ENCODE measurements at regions not wholly inside any gene's neighbourhood (a gene's known extent, or its start where the extent isn't known, plus 50 kb on each side); places are given as distances from the start of the nearest gene placed in this dataset.
"Not testable (repeated sequence)": the region's sequence is repeated elsewhere in the genome, so short reads cannot be mapped to it uniquely, and the experiment has no call there.

DNA sequence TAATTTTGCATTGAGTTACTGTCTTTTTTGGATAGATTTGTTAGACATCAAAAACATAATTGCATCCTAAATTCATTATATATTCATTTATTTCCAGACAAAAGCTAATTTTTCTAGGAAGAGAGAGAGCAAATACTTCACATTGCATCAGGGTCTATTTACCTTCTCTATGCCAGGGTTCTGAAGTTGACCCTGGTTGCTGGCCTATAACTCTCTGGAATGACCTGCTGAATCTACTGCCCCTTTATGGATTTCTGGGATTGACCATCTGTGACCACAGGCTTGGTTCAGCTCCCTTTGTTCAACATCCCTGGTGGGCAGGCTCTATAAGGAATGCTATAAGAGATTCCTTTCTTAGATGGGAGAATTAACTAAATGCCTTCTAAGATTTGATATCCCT, 414.8 kb upstream of the STXBP6 start:
- no peak overlapping the region for H3K27ac ChIP-seq (ENCODE audit: low read depth, low read length)
- no peak overlapping the region for H3K27ac Mint-ChIP-seq
- intact Hi-C loops (cut with micrococcal nuclease) = no loop called here
- no peaks in the 10 kb centered on the region for H3K27me3 ChIP-seq (ENCODE audit: control insufficient read depth in 2 of 2, insufficient read depth in 2 of 2, low read length in 2 of 2)
- no peaks in the 10 kb centered on the region for H3K36me3 Mint-ChIP-seq
- no peaks in the 10 kb centered on the region for H3K36me3 ChIP-seq (ENCODE audit: control insufficient read depth in 2 of 3, insufficient read depth in 3 of 3, low read length in 3 of 3)
- no peak overlapping the region for H3K4me3 Mint-ChIP-seq
- ATAC-seq = no peak
- H3K4me3 ChIP-seq (ENCODE audit: low read length) = no peak overlapping the region
- no peaks in the 10 kb centered on the region for H3K4me1 Mint-ChIP-seq
- ChIA-PET CTCF (no interaction called here), POLR2A (no interaction called here)
- no peaks in the 10 kb centered on the region for H3K27me3 Mint-ChIP-seq
- no peaks in the 10 kb centered on the region for H3K4me1 ChIP-seq (ENCODE audit: control insufficient read depth in 2 of 2, insufficient read depth in 2 of 2, low read length in 2 of 2)
- H3K9me3 ChIP-seq (ENCODE audit: control insufficient read depth in 2 of 3, low read length in 3 of 3) = no peaks in the 10 kb centered on the region
- no peak for DNase-seq
- H3K9me3 Mint-ChIP-seq = peaks cover 0 to 9% (median 0%) of the 10 kb centered on the region in 11 donors

DNA sequence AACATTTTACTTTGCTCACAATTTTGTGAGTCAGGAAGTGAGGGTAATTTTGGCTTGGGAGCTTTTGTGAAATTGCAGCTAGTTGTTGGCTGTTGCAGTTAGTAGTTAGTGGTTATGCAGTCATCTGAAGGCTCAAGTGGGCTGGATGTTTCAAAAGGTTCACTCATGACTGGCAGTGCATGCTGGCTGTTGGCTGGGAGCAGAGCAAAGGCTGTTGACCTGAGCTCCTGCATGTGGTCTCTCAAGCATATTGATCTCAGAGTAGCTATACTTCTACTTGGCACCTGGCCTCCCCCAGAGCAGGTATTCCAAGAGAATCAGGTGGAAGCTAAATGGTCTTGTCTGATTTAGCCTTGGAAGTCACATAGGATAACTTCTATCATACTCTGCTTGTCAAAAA, 414.1 kb upstream of the STXBP6 start:
- Histone ChIP-seq H3K36me3 (ENCODE audit: control insufficient read depth in 2 of 3, insufficient read depth in 3 of 3, low read length in 3 of 3) (no peaks in the 10 kb centered on the region), H3K27me3 (ENCODE audit: control insufficient read depth in 2 of 2, insufficient read depth in 2 of 2, low read length in 2 of 2) (no peaks in the 10 kb centered on the region), H3K9me3 (ENCODE audit: control insufficient read depth in 2 of 3, low read length in 3 of 3) (no peaks in the 10 kb centered on the region), H3K4me3 (ENCODE audit: low read length) (no peak overlapping the region), H3K27ac (ENCODE audit: low read depth, low read length) (no peak overlapping the region), H3K4me1 (ENCODE audit: control insufficient read depth in 2 of 2, insufficient read depth in 2 of 2, low read length in 2 of 2) (no peaks in the 10 kb centered on the region)
- DNase-seq (no peak), ATAC-seq (no peak)
- CTCF ChIA-PET = no interaction called here
- H3K4me1 Mint-ChIP-seq = no peaks in the 10 kb centered on the region
- no peak overlapping the region for H3K4me3 Mint-ChIP-seq
- H3K36me3 Mint-ChIP-seq = no peaks in the 10 kb centered on the region
- no peak overlapping the region for H3K27ac Mint-ChIP-seq
- POLR2A ChIA-PET = no interaction called here
- H3K9me3 Mint-ChIP-seq = peaks cover 0 to 9% (median 0%) of the 10 kb centered on the region in 11 donors
- intact Hi-C loops (cut with micrococcal nuclease) = no loop called here
- H3K27me3 Mint-ChIP-seq = no peaks in the 10 kb centered on the region

- CTCF ChIA-PET = no interaction called here
- Mint-ChIP-seq H3K4me3 (no peak overlapping the region), H3K9me3 (peaks cover 0 to 9% (median 0%) of the 10 kb centered on the region in 11 donors), H3K27ac (no peak overlapping the region), H3K27me3 (no peaks in the 10 kb centered on the region), H3K36me3 (no peaks in the 10 kb centered on the region), H3K4me1 (no peaks in the 10 kb centered on the region)
- Histone ChIP-seq H3K27ac (ENCODE audit: low read depth, low read length) (no peak overlapping the region), H3K4me3 (ENCODE audit: low read length) (no peak overlapping the region), H3K4me1 (ENCODE audit: control insufficient read depth in 2 of 2, insufficient read depth in 2 of 2, low read length in 2 of 2) (no peaks in the 10 kb centered on the region), H3K27me3 (ENCODE audit: control insufficient read depth in 2 of 2, insufficient read depth in 2 of 2, low read length in 2 of 2) (no peaks in the 10 kb centered on the region), H3K9me3 (ENCODE audit: control insufficient read depth in 2 of 3, low read length in 3 of 3) (no peaks in the 10 kb centered on the region), H3K36me3 (ENCODE audit: control insufficient read depth in 2 of 3, insufficient read depth in 3 of 3, low read length in 3 of 3) (no peaks in the 10 kb centered on the region)
- DNase-seq = no peak
- POLR2A ChIA-PET = no interaction called here
- ATAC-seq = no peak
- intact Hi-C loops (cut with micrococcal nuclease) = no loop called here
Observed at GRCh38 chr14:25463480-25463879, 413.5 kb upstream of the STXBP6 start.

GRCh38 chr14:25461780-25462179, 411.8 kb upstream of the STXBP6 start:
- H3K4me1 Mint-ChIP-seq = no peaks in the 10 kb centered on the region
- intact Hi-C loops (cut with micrococcal nuclease) = no loop called here
- DNase-seq (no peak), ATAC-seq (no peak)
- Histone ChIP-seq H3K27ac (ENCODE audit: low read depth, low read length) (no peak overlapping the region), H3K4me1 (ENCODE audit: control insufficient read depth in 2 of 2, insufficient read depth in 2 of 2, low read length in 2 of 2) (no peaks in the 10 kb centered on the region), H3K27me3 (ENCODE audit: control insufficient read depth in 2 of 2, insufficient read depth in 2 of 2, low read length in 2 of 2) (no peaks in the 10 kb centered on the region), H3K9me3 (ENCODE audit: control insufficient read depth in 2 of 3, low read length in 3 of 3) (no peaks in the 10 kb centered on the region), H3K36me3 (ENCODE audit: control insufficient read depth in 2 of 3, insufficient read depth in 3 of 3, low read length in 3 of 3) (no peaks in the 10 kb centered on the region), H3K4me3 (ENCODE audit: low read length) (no peak overlapping the region)
- no peak overlapping the region for H3K4me3 Mint-ChIP-seq
- ChIA-PET POLR2A (no interaction called here), CTCF (no interaction called here)
- peak overlapping the region in 1 of 9 donors; percentile 13 for H3K27ac Mint-ChIP-seq
- no peaks in the 10 kb centered on the region for H3K36me3 Mint-ChIP-seq
- no peaks in the 10 kb centered on the region for H3K27me3 Mint-ChIP-seq
- H3K9me3 Mint-ChIP-seq = peaks cover 0 to 9% (median 0%) of the 10 kb centered on the region in 11 donors

DNA sequence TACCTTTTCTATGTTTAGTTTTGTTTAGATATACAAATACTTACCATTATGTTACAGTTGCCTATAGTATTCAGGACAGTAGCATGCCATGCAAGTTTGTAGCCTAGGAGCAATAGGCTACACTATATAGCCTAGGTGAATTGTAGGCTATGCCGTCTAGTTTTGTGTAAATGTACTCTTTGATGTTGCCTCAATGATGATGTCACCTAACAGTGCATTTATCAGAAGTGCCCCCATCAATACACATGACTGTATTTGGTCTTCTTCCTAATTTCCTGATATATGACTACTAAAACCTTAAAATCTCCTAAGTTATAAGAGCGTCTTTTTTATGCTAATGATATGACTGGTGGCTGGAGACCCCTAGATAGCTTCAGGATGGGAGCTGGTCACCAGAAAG, 394.4 kb upstream of the STXBP6 start:
- Mint-ChIP-seq H3K9me3 (peaks cover 2 to 20% (median 4%) of the 10 kb centered on the region in 11 donors), H3K27ac (no peak overlapping the region)

GRCh38 chr14:25440382-25440781, 390.4 kb upstream of the STXBP6 start:
- intact Hi-C loops (cut with micrococcal nuclease); H3K4me1 ChIP-seq (ENCODE audit: control insufficient read depth in 2 of 2, insufficient read depth in 2 of 2, low read length in 2 of 2); H3K36me3 Mint-ChIP-seq; H3K9me3 ChIP-seq (ENCODE audit: control insufficient read depth in 2 of 3, low read length in 3 of 3); CTCF ChIA-PET; DNase-seq; H3K27ac Mint-ChIP-seq; POLR2A ChIA-PET; H3K4me1 Mint-ChIP-seq; H3K27ac ChIP-seq (ENCODE audit: low read depth, low read length); ATAC-seq; H3K27me3 ChIP-seq (ENCODE audit: control insufficient read depth in 2 of 2, insufficient read depth in 2 of 2, low read length in 2 of 2); H3K4me3 ChIP-seq (ENCODE audit: low read length); H3K27me3 Mint-ChIP-seq; H3K4me3 Mint-ChIP-seq; H3K36me3 ChIP-seq (ENCODE audit: control insufficient read depth in 2 of 3, insufficient read depth in 3 of 3, low read length in 3 of 3): not testable (repeated sequence)
- H3K9me3 Mint-ChIP-seq = peaks cover 1 to 23% (median 9%) of the 10 kb centered on the region in 11 donors

More for the DNA sequence above, 394.4 kb upstream of the STXBP6 start:
- POLR2A ChIA-PET = no interaction called here
- Mint-ChIP-seq H3K36me3 (no peaks in the 10 kb centered on the region), H3K4me3 (no peak overlapping the region), H3K27me3 (peaks cover 0 to 5% (median 0%) of the 10 kb centered on the region in 5 donors), H3K4me1 (no peaks in the 10 kb centered on the region)
- no peaks in the 10 kb centered on the region for H3K9me3 ChIP-seq (ENCODE audit: control insufficient read depth in 2 of 3, low read length in 3 of 3)
- intact Hi-C loops (cut with micrococcal nuclease) = no loop called here
- H3K4me3 ChIP-seq (ENCODE audit: low read length) = no peak overlapping the region
- DNase-seq = no peak
- H3K27me3 ChIP-seq (ENCODE audit: control insufficient read depth in 2 of 2, insufficient read depth in 2 of 2, low read length in 2 of 2) = no peaks in the 10 kb centered on the region
- H3K27ac ChIP-seq (ENCODE audit: low read depth, low read length) = no peak overlapping the region
- CTCF ChIA-PET = no interaction called here
- H3K36me3 ChIP-seq (ENCODE audit: control insufficient read depth in 2 of 3, insufficient read depth in 3 of 3, low read length in 3 of 3) = no peaks in the 10 kb centered on the region
- ATAC-seq = no peak
- no peaks in the 10 kb centered on the region for H3K4me1 ChIP-seq (ENCODE audit: control insufficient read depth in 2 of 2, insufficient read depth in 2 of 2, low read length in 2 of 2)

DNA sequence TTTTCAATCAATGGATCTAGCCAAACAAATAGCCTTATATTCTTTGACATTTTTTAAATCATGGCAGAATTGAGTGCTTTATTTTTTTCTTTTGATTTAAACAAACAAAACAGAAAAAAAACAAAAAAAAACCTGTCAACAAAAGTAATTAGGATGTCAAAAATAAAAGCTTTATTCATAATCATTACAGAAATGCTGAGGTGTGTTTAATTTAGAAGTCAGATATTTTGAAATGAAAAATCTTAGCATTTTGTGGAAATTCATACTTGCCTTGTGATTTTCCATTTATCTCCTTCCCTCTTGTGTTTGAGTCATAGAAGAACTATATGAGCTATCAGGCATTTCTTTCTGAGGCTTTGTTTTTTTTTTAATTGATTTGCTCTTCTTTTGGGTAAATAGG, 387.0 kb upstream of the STXBP6 start:
- ATAC-seq (no peak), DNase-seq (no peak)
- Mint-ChIP-seq H3K9me3 (peaks cover 2 to 31% (median 11%) of the 10 kb centered on the region in 11 donors), H3K27me3 (no peaks in the 10 kb centered on the region), H3K27ac (no peak overlapping the region), H3K36me3 (peaks cover 0 to 4% (median 0%) of the 10 kb centered on the region in 5 donors), H3K4me3 (no peak overlapping the region), H3K4me1 (no peaks in the 10 kb centered on the region)
- H3K36me3 ChIP-seq (ENCODE audit: control insufficient read depth in 2 of 3, insufficient read depth in 3 of 3, low read length in 3 of 3) = no peaks in the 10 kb centered on the region
- POLR2A ChIA-PET = no interaction called here
- intact Hi-C loops (cut with micrococcal nuclease) = no loop called here
- no peaks in the 10 kb centered on the region for H3K9me3 ChIP-seq (ENCODE audit: control insufficient read depth in 2 of 3, low read length in 3 of 3)
- no peak overlapping the region for H3K27ac ChIP-seq (ENCODE audit: low read depth, low read length)
- CTCF ChIA-PET = interaction anchor here (0.6 kb wide), 1 partner anchor 1547 kb away, joined by 3 read pairs; no protein-coding TSS in a partner anchor
- H3K27me3 ChIP-seq (ENCODE audit: control insufficient read depth in 2 of 2, insufficient read depth in 2 of 2, low read length in 2 of 2) = no peaks in the 10 kb centered on the region
- no peaks in the 10 kb centered on the region for H3K4me1 ChIP-seq (ENCODE audit: control insufficient read depth in 2 of 2, insufficient read depth in 2 of 2, low read length in 2 of 2)
- no peak overlapping the region for H3K4me3 ChIP-seq (ENCODE audit: low read length)

Measured in naive thymus-derived CD4-positive, alpha-beta T cell (primary cell).